ENCODE measurements at regions not wholly inside any gene's neighbourhood (a gene's known extent, or its start where the extent isn't known, plus 50 kb on each side); places are given as distances from the start of the nearest gene placed in this dataset.
"Not testable (repeated sequence)": the region's sequence is repeated elsewhere in the genome, so short reads cannot be mapped to it uniquely, and the experiment has no call there.

DNA sequence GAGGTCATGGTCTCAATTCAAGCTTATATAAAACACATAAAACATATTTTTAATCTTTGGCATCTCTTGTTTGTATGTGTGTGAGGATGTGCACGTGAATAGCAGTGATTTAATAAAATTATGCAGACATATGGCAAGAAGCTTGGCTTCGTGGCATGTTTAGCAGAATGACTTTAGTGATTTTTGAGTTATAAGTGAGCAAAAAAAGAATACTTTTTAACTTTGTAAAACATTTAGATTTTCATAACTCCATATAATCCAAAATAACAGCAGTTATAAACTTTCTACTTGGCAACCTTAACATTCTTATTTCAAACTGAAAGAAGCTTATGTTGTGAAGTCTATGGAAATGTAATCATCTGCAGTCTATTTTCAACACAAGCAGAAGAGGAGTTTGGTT, 120.6 kb downstream of the SLITRK1 start:
- Histone ChIP-seq H3K4me3 (ENCODE audit: severe bottlenecking) (no peak overlapping the region), H3K9me3 (ENCODE audit: severe bottlenecking) (no peaks in the 10 kb centered on the region), H3K4me1 (ENCODE audit: insufficient read depth, poor library complexity, severe bottlenecking) (no peaks in the 10 kb centered on the region), H3K27ac (ENCODE audit: poor library complexity, severe bottlenecking) (no peak overlapping the region), H3K27me3 (ENCODE audit: insufficient read depth, poor library complexity, severe bottlenecking) (no peaks in the 10 kb centered on the region), H3K36me3 (ENCODE audit: low read depth) (no peaks in the 10 kb centered on the region)
- DNase-seq (ENCODE audit: low spot score) (no peak), ATAC-seq (ENCODE audit: low read depth) (no peak)
- TF ChIP-seq, protein P1, sequence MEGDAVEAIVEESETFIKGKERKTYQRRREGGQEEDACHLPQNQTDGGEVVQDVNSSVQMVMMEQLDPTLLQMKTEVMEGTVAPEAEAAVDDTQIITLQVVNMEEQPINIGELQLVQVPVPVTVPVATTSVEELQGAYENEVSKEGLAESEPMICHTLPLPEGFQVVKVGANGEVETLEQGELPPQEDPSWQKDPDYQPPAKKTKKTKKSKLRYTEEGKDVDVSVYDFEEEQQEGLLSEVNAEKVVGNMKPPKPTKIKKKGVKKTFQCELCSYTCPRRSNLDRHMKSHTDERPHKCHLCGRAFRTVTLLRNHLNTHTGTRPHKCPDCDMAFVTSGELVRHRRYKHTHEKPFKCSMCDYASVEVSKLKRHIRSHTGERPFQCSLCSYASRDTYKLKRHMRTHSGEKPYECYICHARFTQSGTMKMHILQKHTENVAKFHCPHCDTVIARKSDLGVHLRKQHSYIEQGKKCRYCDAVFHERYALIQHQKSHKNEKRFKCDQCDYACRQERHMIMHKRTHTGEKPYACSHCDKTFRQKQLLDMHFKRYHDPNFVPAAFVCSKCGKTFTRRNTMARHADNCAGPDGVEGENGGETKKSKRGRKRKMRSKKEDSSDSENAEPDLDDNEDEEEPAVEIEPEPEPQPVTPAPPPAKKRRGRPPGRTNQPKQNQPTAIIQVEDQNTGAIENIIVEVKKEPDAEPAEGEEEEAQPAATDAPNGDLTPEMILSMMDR (IDR thresholded peaks at IDR 0.05; ENCODE audit: poor library complexity, severe bottlenecking) = no peak

DNA sequence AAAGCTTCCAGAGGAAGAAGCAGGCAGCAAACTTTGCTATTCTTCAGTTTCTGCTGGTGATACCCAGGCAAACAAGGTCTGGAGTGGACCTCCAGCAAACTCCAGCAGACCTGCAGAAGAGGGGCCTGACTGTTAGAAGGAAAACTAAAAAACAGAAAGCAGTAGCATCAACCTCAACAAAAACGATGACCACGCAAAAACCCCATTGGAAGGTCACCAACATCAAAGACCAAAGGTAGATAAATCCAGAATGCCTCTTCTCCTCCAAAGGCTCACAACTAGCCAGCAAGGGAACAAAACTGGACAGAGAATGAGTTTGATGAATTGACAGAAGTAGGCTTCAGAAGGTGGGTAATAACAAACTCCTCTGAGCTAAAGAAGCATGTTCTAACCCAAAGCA, 127.1 kb downstream of the SLITRK1 start:
- not testable (repeated sequence) for H3K27me3 ChIP-seq (ENCODE audit: insufficient read depth, poor library complexity, severe bottlenecking); ATAC-seq (ENCODE audit: low read depth); H3K4me3 ChIP-seq (ENCODE audit: severe bottlenecking); DNase-seq (ENCODE audit: low spot score); H3K9me3 ChIP-seq (ENCODE audit: severe bottlenecking); H3K27ac ChIP-seq (ENCODE audit: poor library complexity, severe bottlenecking); H3K36me3 ChIP-seq (ENCODE audit: low read depth); H3K4me1 ChIP-seq (ENCODE audit: insufficient read depth, poor library complexity, severe bottlenecking)

DNA sequence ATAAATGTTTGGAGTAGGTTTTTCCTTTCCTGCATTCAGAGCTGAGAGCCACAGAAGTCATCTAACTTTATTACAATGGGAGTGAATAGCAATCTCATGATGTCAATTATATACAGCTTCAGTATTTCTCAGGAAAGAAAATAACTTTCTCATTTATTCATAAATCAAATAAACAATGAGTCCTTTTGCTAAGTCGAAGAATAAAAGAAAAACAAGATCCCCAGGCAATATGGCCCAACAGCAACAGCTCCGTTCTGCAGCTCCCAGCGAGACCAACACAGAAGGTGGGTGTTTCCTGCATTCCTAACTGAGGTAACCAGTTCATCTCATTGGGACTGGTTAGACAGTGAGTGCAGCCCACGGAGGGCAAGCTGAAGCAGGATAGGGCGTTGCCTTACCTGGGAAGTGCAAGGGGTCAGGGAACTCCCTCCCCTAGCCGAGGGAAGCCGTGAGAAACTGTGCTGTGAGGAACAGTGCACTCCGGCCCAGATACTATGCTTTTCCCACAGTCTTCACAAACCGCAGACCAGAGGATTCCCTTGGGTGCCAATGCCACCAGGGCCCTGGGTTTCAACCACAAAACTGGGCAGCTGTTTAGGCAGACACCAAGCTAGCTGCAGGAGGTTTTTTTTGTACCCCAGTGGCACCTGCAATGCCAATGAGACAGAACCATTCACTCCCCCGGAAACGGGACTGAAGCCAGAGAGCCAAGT, 128.2 kb downstream of the SLITRK1 start:
- TF ChIP-seq, protein P1 (IDR thresholded peaks at IDR 0.05; ENCODE audit: poor library complexity, severe bottlenecking) = no peak
- Histone ChIP-seq H3K9me3 (ENCODE audit: severe bottlenecking) (no peaks in the 10 kb centered on the region), H3K4me3 (ENCODE audit: severe bottlenecking) (no peak overlapping the region), H3K36me3 (ENCODE audit: low read depth) (no peaks in the 10 kb centered on the region), H3K27me3 (ENCODE audit: insufficient read depth, poor library complexity, severe bottlenecking) (no peaks in the 10 kb centered on the region), H3K4me1 (ENCODE audit: insufficient read depth, poor library complexity, severe bottlenecking) (peaks cover 4% of the 10 kb centered on the region), H3K27ac (ENCODE audit: poor library complexity, severe bottlenecking) (no peak overlapping the region)
- DNase-seq (ENCODE audit: low spot score) (no peak), ATAC-seq (ENCODE audit: low read depth) (0 out of 3 replicates have a peak, but pooled peaks have one; percentile 10)

DNA sequence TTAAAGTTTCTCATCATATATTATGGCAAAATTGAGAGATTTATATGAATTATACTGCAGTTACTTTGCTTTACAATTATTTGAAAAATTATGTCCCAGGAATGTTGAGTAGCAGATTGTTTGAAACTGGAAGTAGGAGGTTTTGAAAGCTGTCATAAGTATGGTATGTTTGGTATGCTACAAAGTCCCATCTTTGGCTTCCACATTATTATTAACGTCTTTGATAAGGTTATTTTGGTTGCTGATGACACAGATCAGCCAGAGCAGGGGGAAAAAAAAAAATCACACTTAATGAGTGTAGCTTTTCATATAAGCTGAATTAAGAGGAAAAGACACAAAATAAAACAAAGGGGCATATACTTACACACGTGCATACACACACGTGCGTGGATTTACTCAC, 130.1 kb downstream of the SLITRK1 start:
- Histone ChIP-seq H3K27ac (ENCODE audit: poor library complexity, severe bottlenecking) (peak overlapping the region; percentile 30), H3K4me1 (ENCODE audit: insufficient read depth, poor library complexity, severe bottlenecking) (peaks cover 4% of the 10 kb centered on the region), H3K9me3 (ENCODE audit: severe bottlenecking) (no peaks in the 10 kb centered on the region), H3K4me3 (ENCODE audit: severe bottlenecking) (no peak overlapping the region), H3K27me3 (ENCODE audit: insufficient read depth, poor library complexity, severe bottlenecking) (no peaks in the 10 kb centered on the region), H3K36me3 (ENCODE audit: low read depth) (no peaks in the 10 kb centered on the region)
- ATAC-seq (ENCODE audit: low read depth) = peak; percentile 84
- no peak for DNase-seq (ENCODE audit: low spot score)
- TF ChIP-seq, protein P1 (IDR thresholded peaks at IDR 0.05; ENCODE audit: poor library complexity, severe bottlenecking) = no peak

DNA sequence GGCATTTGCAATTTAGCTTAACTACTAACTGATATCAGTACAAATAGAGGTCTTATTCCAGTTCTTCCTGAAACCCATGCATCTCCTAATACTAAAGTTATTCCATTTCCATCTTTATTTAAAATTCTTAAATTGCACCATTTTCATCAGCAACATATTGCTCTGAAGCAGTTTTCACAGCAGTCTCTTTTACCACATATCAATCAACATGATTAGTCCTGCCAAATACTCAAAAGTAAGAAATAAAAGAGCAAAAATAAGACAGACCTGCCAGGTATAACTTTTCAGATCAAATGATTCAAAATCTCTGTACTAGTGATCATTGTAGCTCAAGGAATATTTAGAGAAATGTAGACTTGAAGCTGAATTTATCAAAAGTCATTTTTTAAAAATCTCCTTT, 141.7 kb downstream of the SLITRK1 start:
- Histone ChIP-seq H3K27me3 (ENCODE audit: insufficient read depth, poor library complexity, severe bottlenecking) (no peaks in the 10 kb centered on the region), H3K9me3 (ENCODE audit: severe bottlenecking) (no peaks in the 10 kb centered on the region), H3K4me1 (ENCODE audit: insufficient read depth, poor library complexity, severe bottlenecking) (no peaks in the 10 kb centered on the region), H3K4me3 (ENCODE audit: severe bottlenecking) (no peak overlapping the region), H3K36me3 (ENCODE audit: low read depth) (no peaks in the 10 kb centered on the region), H3K27ac (ENCODE audit: poor library complexity, severe bottlenecking) (no peak overlapping the region)
- ATAC-seq (ENCODE audit: low read depth) (no peak), DNase-seq (ENCODE audit: low spot score) (no peak)
- TF ChIP-seq, protein P1 (IDR thresholded peaks at IDR 0.05; ENCODE audit: poor library complexity, severe bottlenecking) = no peak
